DND-41 (cell line): ENCODE measurements at regions not wholly inside any gene's neighbourhood (a gene's known extent, or its start where the extent isn't known, plus 50 kb on each side); places are given as distances from the start of the nearest gene placed in this dataset.
"Not testable (repeated sequence)": the region's sequence is repeated elsewhere in the genome, so short reads cannot be mapped to it uniquely, and the experiment has no call there.

Experiments
- EZH2 ChIP-seq: IDR thresholded peaks from 3 replicates; pipeline ENCODE4 v1.6.1; 2012; ENCODE audit warnings: borderline replicate concordance, low read depth, mild to moderate bottlenecking, moderate library complexity, low read length, inconsistent platforms; ENCODE audit not compliant: severe bottlenecking
- TF ChIP-seq, protein P1 (sequence below): IDR thresholded peaks from 2 replicates; pipeline ENCODE4 v1.5.1; 2012; ENCODE audit warnings: borderline replicate concordance, low read length, moderate library complexity, mild to moderate bottlenecking; ENCODE audit not compliant: poor library complexity, severe bottlenecking; ENCODE audit errors: extremely low read depth

DNA sequence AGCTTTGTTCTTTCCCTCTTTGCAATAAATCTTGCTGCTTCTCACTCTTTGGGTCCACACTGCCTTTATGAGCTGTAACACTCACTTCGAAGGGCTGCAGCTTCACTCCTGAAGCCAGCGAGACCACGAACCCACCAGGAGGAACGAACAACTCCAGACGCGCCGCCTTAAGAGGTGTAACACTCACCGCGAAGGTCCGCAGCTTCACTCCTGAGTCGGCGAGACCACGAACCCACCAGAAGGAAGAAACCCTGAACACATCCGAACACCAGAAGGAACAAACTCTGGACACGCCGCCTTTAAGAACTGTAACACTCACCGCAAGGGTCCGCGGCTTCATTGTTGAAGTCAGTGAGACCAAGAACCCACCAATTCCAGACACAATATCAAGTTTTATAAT, 178.7 kb upstream of the FIGN start:
- TF ChIP-seq, protein P1, sequence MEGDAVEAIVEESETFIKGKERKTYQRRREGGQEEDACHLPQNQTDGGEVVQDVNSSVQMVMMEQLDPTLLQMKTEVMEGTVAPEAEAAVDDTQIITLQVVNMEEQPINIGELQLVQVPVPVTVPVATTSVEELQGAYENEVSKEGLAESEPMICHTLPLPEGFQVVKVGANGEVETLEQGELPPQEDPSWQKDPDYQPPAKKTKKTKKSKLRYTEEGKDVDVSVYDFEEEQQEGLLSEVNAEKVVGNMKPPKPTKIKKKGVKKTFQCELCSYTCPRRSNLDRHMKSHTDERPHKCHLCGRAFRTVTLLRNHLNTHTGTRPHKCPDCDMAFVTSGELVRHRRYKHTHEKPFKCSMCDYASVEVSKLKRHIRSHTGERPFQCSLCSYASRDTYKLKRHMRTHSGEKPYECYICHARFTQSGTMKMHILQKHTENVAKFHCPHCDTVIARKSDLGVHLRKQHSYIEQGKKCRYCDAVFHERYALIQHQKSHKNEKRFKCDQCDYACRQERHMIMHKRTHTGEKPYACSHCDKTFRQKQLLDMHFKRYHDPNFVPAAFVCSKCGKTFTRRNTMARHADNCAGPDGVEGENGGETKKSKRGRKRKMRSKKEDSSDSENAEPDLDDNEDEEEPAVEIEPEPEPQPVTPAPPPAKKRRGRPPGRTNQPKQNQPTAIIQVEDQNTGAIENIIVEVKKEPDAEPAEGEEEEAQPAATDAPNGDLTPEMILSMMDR = not testable (repeated sequence)
- not testable (repeated sequence) for TF ChIP-seq EZH2
